RWPE1 (cell line): ENCODE measurements at regions not wholly inside any gene's neighbourhood (a gene's known extent, or its start where the extent isn't known, plus 50 kb on each side); places are given as distances from the start of the nearest gene placed in this dataset.

ENCODE experiments used
- CTCF ChIA-PET: fragments of 350-600 bp; sonication (Branson Sonifier 250); formaldehyde crosslinking; extraction: SDS; loops from one replicate; lab custom pipeline; 2021; lab: Yijun Ruan, JAX
- POLR2A ChIA-PET: fragments of 400-600 bp; formaldehyde crosslinking; extraction: SDS; loops from one replicate; lab custom pipeline; 2020; ENCODE audit warnings: antibody characterized with exemption; ENCODE audit not compliant: low non-redundant PET; lab: Yijun Ruan, JAX
- DNase-seq: peaks from one replicate; pipeline ENCODE4 v3.0.0; 2012; ENCODE audit warnings: low spot score
- H3K27ac ChIP-seq: fragments of 450-650 bp; 2 replicates; pipeline ENCODE4 v1.5.1; 2017
- CTCF ChIP-seq: fragments of 450-650 bp; conservative IDR thresholded peaks from 2 replicates; pipeline ENCODE4 v1.5.1; 2017; ENCODE audit warnings: low read depth, mild to moderate bottlenecking

- H3K27ac ChIP-seq: no peak overlapping the region
- DNase-seq: no peak
- no peak for TF ChIP-seq CTCF
- ChIA-PET CTCF (interaction anchor here (0.6 kb wide), 1 partner anchor 70 kb away, joined by 5 read pairs; no protein-coding TSS in a partner anchor), POLR2A (no interaction called here)
These were observed 94.0 kb upstream of the ALDH1B1 start for GRCh38 chr9:38298503-38298902.

- DNase-seq: no peak
- H3K27ac ChIP-seq: no peak overlapping the region
- POLR2A ChIA-PET: no interaction called here
- CTCF ChIA-PET: no interaction called here
- TF ChIP-seq CTCF: no peak
These were observed 95.7 kb upstream of the ALDH1B1 start for GRCh38 chr9:38296807-38297206.

GRCh38 chr9:38295764-38296163 lies 96.7 kb upstream of the ALDH1B1 start:
- DNase-seq: peak; percentile 23
- CTCF ChIA-PET: interaction anchor here (0.6 to 1.1 kb wide), 2 partner anchors 131 to 230 kb away, joined by 3 read pairs; no protein-coding TSS in a partner anchor
- no peak overlapping the region for H3K27ac ChIP-seq
- no peak for TF ChIP-seq CTCF
- POLR2A ChIA-PET: no interaction called here

GRCh38 chr9:38294220-38294960 lies 98.1 kb upstream of the ALDH1B1 start:
- POLR2A ChIA-PET: no interaction called here
- TF ChIP-seq CTCF: no peak
- CTCF ChIA-PET: no interaction called here
- no peak for DNase-seq
- H3K27ac ChIP-seq: no peak overlapping the region

- DNase-seq: no peak
- POLR2A ChIA-PET: no interaction called here
- no peak for TF ChIP-seq CTCF
- CTCF ChIA-PET: no interaction called here
- H3K27ac ChIP-seq: no peak overlapping the region
These were observed 99.5 kb upstream of the ALDH1B1 start for GRCh38 chr9:38293022-38293421.

- POLR2A ChIA-PET: no interaction called here
- H3K27ac ChIP-seq: no peak overlapping the region
- CTCF ChIA-PET: no interaction called here
- DNase-seq: no peak
- TF ChIP-seq CTCF: no peak
These were observed 100.0 kb upstream of the ALDH1B1 start for GRCh38 chr9:38292480-38292879.
